Left ventricle myocardium inferior (tissue), 1 donor: ENCODE measurements at regions not wholly inside any gene's neighbourhood (a gene's known extent, or its start where the extent isn't known, plus 50 kb on each side); places are given as distances from the start of the nearest gene placed in this dataset.

Experiments used
- DNase-seq: peaks from one replicate; pipeline ENCODE4 v3.0.0-alpha.2; 2020
- H3K27ac ChIP-seq: fragments of 200-600 bp; replicated peaks from 2 replicates; pipeline ENCODE4 v1.8.0; 2021
- H3K27me3 ChIP-seq: fragments of 200-600 bp; 2 replicates; pipeline ENCODE4 v1.8.0; 2021; ENCODE audit warnings: low read depth
- H3K36me3 ChIP-seq: fragments of 200-600 bp; 2 replicates; pipeline ENCODE4 v1.8.0; 2021
- H3K4me1 ChIP-seq: fragments of 200-600 bp; 2 replicates; pipeline ENCODE4 v1.8.0; 2021
- H3K4me3 ChIP-seq: fragments of 200-600 bp; 2 replicates; pipeline ENCODE4 v1.8.0; 2021; ENCODE audit warnings: mild to moderate bottlenecking, moderate library complexity
- H3K9me3 ChIP-seq: fragments of 200-600 bp; replicated peaks from 2 replicates; pipeline ENCODE4 v1.8.0; 2021
- CTCF ChIP-seq: fragments of 200-600 bp; IDR thresholded peaks from 2 replicates; pipeline ENCODE4 v1.8.0; 2021; ENCODE audit warnings: antibody characterized with exemption, mild to moderate bottlenecking, borderline replicate concordance
- intact Hi-C: fragments of 100-400 bp; cut with micrococcal nuclease; formaldehyde crosslinking; loops from one replicate; pipeline ENCODE4 v1.11.0; 2022
- donor health status: DM: no; HTN: yes; CAD: no; lungs with severe emphysema.

DNA sequence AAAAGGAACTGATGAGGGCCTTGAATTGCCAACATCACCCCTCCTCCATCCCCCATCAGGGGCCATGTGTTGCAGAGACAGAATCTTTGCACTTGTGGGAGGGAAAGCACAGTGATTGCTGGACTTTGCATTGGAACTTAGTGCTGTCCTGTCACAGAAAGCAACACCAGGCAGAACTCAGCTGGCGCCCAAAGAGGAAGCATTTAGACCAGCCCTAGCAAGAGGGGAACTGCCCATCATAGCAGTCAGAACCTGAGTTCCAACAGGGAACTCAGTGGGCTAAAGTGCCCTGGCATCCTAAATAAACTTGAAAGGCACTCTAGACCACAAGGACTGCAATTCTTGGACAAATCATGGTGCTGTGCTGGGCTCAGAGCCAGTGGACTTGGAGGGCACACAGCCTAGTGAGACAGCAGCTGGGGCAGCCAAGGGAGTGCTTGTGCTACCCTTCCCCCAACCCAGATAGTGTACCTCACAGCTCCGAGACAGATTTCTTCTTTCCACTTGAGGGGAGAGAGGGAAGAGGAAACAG, 128.1 kb downstream of the ACTL7B start:
- Histone ChIP-seq H3K9me3 (peaks cover 20% of the 10 kb centered on the region), H3K36me3 (no peaks in the 10 kb centered on the region), H3K27ac (peak overlapping the region; percentile 15), H3K4me1 (peaks cover 12% of the 10 kb centered on the region), H3K4me3 (no peak overlapping the region), H3K27me3 (no peaks in the 10 kb centered on the region)
- no peak for TF ChIP-seq CTCF
- intact Hi-C loops, result no loop called here
- DNase-seq, result peak; percentile 57

- TF ChIP-seq CTCF, result no peak
- Histone ChIP-seq H3K27ac (no peak overlapping the region), H3K27me3 (no peaks in the 10 kb centered on the region), H3K4me3 (no peak overlapping the region), H3K9me3 (no peaks in the 10 kb centered on the region), H3K4me1 (peaks cover 12% of the 10 kb centered on the region), H3K36me3 (no peaks in the 10 kb centered on the region)
- intact Hi-C loops, result no loop called here
- DNase-seq, result no peak
These were observed 131.1 kb downstream of the ACTL7B start for GRCh38 chr9:108724652-108725051.

DNA sequence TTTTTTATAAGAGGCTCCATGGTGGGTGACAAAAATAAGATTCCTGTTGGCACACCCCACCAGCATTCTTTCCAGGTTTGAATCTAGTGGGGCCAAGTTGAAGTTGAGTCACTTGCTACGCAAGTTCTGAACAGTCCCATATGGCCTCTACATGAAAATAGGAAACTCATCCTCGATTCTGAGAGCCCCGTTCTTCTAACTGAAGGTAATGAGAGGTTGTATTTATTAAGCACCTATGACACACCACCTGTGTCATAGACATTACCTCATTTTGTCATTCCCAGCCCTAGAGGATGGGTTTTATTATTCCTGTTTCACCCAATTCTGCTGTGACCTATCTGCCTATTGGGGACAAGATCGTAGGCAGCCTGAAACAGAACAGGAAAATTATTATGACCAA, 131.7 kb downstream of the ACTL7B start:
- no peaks in the 10 kb centered on the region for H3K27me3 ChIP-seq
- no peak for TF ChIP-seq CTCF
- no peak overlapping the region for H3K27ac ChIP-seq
- intact Hi-C loops, result no loop called here
- H3K4me3 ChIP-seq, result no peak overlapping the region
- H3K9me3 ChIP-seq, result no peaks in the 10 kb centered on the region
- DNase-seq, result no peak
- no peaks in the 10 kb centered on the region for H3K36me3 ChIP-seq
- H3K4me1 ChIP-seq, result peaks cover 12% of the 10 kb centered on the region

DNA sequence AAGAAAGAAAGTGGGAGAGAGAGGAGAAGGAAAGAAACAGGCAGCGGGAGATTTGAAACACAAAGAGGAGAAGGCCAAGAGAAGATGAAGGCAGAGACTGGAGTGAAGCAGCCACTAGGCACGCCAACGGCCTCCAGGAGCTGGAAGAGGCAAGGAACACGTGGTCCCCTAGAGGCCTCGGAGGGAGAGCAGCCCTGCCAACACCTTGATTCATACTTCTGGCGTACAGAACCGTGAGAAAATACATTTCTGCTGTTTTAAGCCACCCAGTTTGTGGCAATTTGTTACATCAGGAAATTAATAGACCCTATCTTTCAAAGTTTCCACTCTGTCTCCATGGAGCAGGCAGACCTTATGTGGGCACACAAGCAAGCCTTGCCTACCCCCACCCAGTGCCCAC, 133.4 kb downstream of the ACTL7B start:
- Histone ChIP-seq H3K4me3 (no peak overlapping the region), H3K9me3 (peaks cover 8% of the 10 kb centered on the region), H3K4me1 (peaks cover 3% of the 10 kb centered on the region), H3K27me3 (no peaks in the 10 kb centered on the region), H3K36me3 (no peaks in the 10 kb centered on the region), H3K27ac (no peak overlapping the region)
- TF ChIP-seq CTCF, result no peak
- intact Hi-C loops, result no loop called here
- no peak for DNase-seq

DNA sequence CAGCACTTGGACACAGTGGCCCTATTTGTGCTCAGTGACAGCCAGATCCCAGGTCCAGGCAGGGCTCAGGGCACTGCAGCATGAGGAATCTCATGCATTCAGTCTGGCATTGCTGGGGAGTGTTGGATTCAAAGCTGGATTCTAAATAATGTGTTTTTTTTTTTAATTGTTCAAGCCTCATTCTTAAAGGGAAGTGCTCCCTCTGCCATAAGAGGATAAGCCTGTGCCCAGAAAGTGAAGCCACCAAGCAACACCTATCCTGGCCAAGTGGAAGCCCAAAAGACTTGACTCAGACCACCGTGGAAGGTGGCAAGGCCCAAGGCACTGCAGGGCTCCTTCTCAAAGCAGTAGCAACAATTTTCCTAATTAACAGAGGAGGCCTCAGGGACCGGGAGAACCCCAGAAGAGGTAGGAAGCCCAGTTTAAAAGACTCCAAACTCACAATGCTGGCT, 135.6 kb downstream of the ACTL7B start:
- Histone ChIP-seq H3K36me3 (no peaks in the 10 kb centered on the region), H3K4me3 (no peak overlapping the region), H3K4me1 (no peaks in the 10 kb centered on the region), H3K27ac (no peak overlapping the region), H3K9me3 (peaks cover 10% of the 10 kb centered on the region), H3K27me3 (no peaks in the 10 kb centered on the region)
- intact Hi-C loops, result no loop called here
- DNase-seq, result no peak
- TF ChIP-seq CTCF, result no peak
